ENCODE measurements at regions not wholly inside any gene's neighbourhood (a gene's known extent, or its start where the extent isn't known, plus 50 kb on each side); places are given as distances from the start of the nearest gene placed in this dataset.

GRCh38 chr6:82588859-82589412, 225.3 kb downstream of the TPBG start:
- TF ChIP-seq CTCF (conservative IDR thresholded peaks at IDR 0.05 in 1 of 2, IDR thresholded peaks at IDR 0.05 in 1 of 2; ENCODE audit: low read depth in 1 of 2, low read length in 2 of 2), result no peak
- no peak for TF ChIP-seq EZH2 (IDR thresholded peaks at IDR 0.05; ENCODE audit: low read length, missing control alignments)

Measured in fibroblast of lung (primary cell).